ENCODE measurements at regions not wholly inside any gene's neighbourhood (a gene's known extent, or its start where the extent isn't known, plus 50 kb on each side); places are given as distances from the start of the nearest gene placed in this dataset.

DNA sequence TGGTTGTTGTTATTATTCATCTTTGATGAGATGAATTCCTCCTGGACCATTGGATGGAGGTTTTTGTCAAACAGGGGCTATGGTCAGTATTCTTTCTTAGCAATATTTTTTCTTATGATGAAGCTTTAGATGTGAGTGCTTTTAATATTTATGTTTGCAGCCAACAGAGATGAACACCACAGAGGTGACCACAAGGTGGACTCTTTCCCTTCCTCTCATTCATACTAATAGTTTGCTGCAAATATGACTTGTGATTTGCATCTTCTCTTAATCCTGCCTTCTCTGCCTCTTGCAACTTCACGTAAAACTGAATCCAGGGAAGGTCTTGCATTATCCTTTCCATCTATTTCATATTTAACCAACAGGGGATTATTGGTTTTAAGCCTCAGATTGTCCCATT, 473.1 kb upstream of the UBE2E2 start:
- Histone ChIP-seq H3K27ac (ENCODE audit: insufficient read depth, low read depth, low read length) (no peak overlapping the region), H3K79me2 (ENCODE audit: control insufficient read depth, insufficient read depth, low read length) (no peaks in the 10 kb centered on the region), H3K4me3 (replicated peaks in 1 of 3; ENCODE audit: insufficient read depth in 1 of 3, low read depth in 1 of 3, low read length in 3 of 3) (no peak overlapping the region), H4K20me1 (replicated peaks; ENCODE audit: control insufficient read depth, extremely low read depth, insufficient read depth, low read length) (no peaks in the 10 kb centered on the region), H3K9me1 (replicated peaks; ENCODE audit: control insufficient read depth, extremely low read depth, insufficient read depth, low read length) (no peaks in the 10 kb centered on the region), H3K36me3 (ENCODE audit: control insufficient read depth in 2 of 2, extremely low read depth in 1 of 2, insufficient read depth in 2 of 2, low read length in 2 of 2) (no peaks in the 10 kb centered on the region), H3K27me3 (ENCODE audit: control insufficient read depth in 2 of 2, insufficient read depth in 2 of 2, low read length in 2 of 2) (no peaks in the 10 kb centered on the region), H3K9me3 (replicated peaks; ENCODE audit: control insufficient read depth, insufficient read depth, low read length) (peaks cover 3% of the 10 kb centered on the region), H3K4me2 (ENCODE audit: insufficient read depth, low read length) (no peak overlapping the region), H3K4me1 (ENCODE audit: control insufficient read depth, extremely low read depth, insufficient read depth, low read length) (no peaks in the 10 kb centered on the region), H2AFZ (ENCODE audit: low read depth, low read length) (no peak overlapping the region), H3K9ac (replicated peaks; ENCODE audit: extremely low read depth, insufficient read depth, low read length) (no peak overlapping the region)
- ChIA-PET CTCF (interaction anchor here (1.0 kb wide), 1 partner anchor 231 kb away, joined by 5 read pairs; no protein-coding TSS in a partner anchor), POLR2A (no interaction called here)
- intact Hi-C loops (cut with micrococcal nuclease): no loop called here
- dilution Hi-C loops (cut with MboI; ENCODE audit: extremely low pct_ligation_motif_present, low sequenced_read_pairs): no loop called here
- no peak for FAIRE-seq
- no peak for DNase-seq (ENCODE audit: low read depth, low spot score)
- BruUV-seq (replicated peaks): no TSS peak
- no peak for TF ChIP-seq POLR2A (IDR thresholded peaks at IDR 0.05; ENCODE audit: low read depth, low read length)
- TF ChIP-seq, protein P1, sequence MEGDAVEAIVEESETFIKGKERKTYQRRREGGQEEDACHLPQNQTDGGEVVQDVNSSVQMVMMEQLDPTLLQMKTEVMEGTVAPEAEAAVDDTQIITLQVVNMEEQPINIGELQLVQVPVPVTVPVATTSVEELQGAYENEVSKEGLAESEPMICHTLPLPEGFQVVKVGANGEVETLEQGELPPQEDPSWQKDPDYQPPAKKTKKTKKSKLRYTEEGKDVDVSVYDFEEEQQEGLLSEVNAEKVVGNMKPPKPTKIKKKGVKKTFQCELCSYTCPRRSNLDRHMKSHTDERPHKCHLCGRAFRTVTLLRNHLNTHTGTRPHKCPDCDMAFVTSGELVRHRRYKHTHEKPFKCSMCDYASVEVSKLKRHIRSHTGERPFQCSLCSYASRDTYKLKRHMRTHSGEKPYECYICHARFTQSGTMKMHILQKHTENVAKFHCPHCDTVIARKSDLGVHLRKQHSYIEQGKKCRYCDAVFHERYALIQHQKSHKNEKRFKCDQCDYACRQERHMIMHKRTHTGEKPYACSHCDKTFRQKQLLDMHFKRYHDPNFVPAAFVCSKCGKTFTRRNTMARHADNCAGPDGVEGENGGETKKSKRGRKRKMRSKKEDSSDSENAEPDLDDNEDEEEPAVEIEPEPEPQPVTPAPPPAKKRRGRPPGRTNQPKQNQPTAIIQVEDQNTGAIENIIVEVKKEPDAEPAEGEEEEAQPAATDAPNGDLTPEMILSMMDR (IDR thresholded peaks at IDR 0.05; ENCODE audit: extremely low read depth in 1 of 2, insufficient read depth in 1 of 2, low read depth in 1 of 2, low read length in 2 of 2): no peak

DNA sequence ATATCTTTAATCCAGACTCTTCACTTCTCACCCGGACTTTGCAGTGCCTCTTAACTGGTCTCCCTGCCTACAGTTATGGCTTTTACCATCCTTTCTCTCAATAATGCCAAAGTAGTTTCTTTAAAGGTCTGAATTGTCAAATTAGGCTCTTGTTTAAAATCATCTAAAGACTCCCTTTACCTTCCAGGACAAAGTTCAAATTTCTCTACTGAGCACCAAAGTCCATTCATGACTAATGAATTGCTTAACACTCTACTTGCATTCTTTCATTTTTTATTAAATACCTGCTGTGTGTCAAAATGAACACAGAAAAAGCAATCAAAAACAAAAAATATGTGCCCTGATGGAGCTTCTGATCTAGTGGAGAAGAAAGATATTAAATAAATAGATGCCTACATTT, 472.4 kb upstream of the UBE2E2 start:
- no TSS peak for BruUV-seq (replicated peaks)

More for the DNA sequence above, 472.4 kb upstream of the UBE2E2 start:
- no peaks in the 10 kb centered on the region for H3K4me1 ChIP-seq (ENCODE audit: control insufficient read depth, extremely low read depth, insufficient read depth, low read length)
- no peaks in the 10 kb centered on the region for H3K79me2 ChIP-seq (ENCODE audit: control insufficient read depth, insufficient read depth, low read length)
- H3K36me3 ChIP-seq (ENCODE audit: control insufficient read depth in 2 of 2, extremely low read depth in 1 of 2, insufficient read depth in 2 of 2, low read length in 2 of 2): no peaks in the 10 kb centered on the region
- no peak overlapping the region for H3K4me2 ChIP-seq (ENCODE audit: insufficient read depth, low read length)
- intact Hi-C loops (cut with micrococcal nuclease): no loop called here
- no peak overlapping the region for H2AFZ ChIP-seq (ENCODE audit: low read depth, low read length)
- H3K27me3 ChIP-seq (ENCODE audit: control insufficient read depth in 2 of 2, insufficient read depth in 2 of 2, low read length in 2 of 2): no peaks in the 10 kb centered on the region
- no peaks in the 10 kb centered on the region for H4K20me1 ChIP-seq (replicated peaks; ENCODE audit: control insufficient read depth, extremely low read depth, insufficient read depth, low read length)
- DNase-seq (ENCODE audit: low read depth, low spot score) (no peak), FAIRE-seq (no peak)
- peaks cover 3% of the 10 kb centered on the region for H3K9me3 ChIP-seq (replicated peaks; ENCODE audit: control insufficient read depth, insufficient read depth, low read length)
- dilution Hi-C loops (cut with MboI; ENCODE audit: extremely low pct_ligation_motif_present, low sequenced_read_pairs): no loop called here
- CTCF ChIA-PET: no interaction called here
- H3K9ac ChIP-seq (replicated peaks; ENCODE audit: extremely low read depth, insufficient read depth, low read length): no peak overlapping the region
- no peaks in the 10 kb centered on the region for H3K9me1 ChIP-seq (replicated peaks; ENCODE audit: control insufficient read depth, extremely low read depth, insufficient read depth, low read length)
- no peak overlapping the region for H3K4me3 ChIP-seq (replicated peaks in 1 of 3; ENCODE audit: insufficient read depth in 1 of 3, low read depth in 1 of 3, low read length in 3 of 3)
- POLR2A ChIA-PET: no interaction called here
- TF ChIP-seq JUN (IDR thresholded peaks at IDR 0.05; ENCODE audit: borderline replicate concordance, insufficient read depth, insufficient read length, low read depth): no peak
- no peak for TF ChIP-seq MYC (IDR thresholded peaks at IDR 0.05; ENCODE audit: low read depth, low read length)
- no peak for TF ChIP-seq POLR2A (IDR thresholded peaks at IDR 0.05; ENCODE audit: low read depth, low read length)
- no peak for TF ChIP-seq GATA2 (IDR thresholded peaks at IDR 0.05; ENCODE audit: insufficient read depth, insufficient read length, low read depth, low read length)
- TF ChIP-seq, protein P2, sequence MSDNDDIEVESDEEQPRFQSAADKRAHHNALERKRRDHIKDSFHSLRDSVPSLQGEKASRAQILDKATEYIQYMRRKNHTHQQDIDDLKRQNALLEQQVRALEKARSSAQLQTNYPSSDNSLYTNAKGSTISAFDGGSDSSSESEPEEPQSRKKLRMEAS (IDR thresholded peaks at IDR 0.05; ENCODE audit: insufficient read depth, insufficient read length): no peak
- no peak for TF ChIP-seq FOS (IDR thresholded peaks at IDR 0.05; ENCODE audit: borderline replicate concordance, insufficient read depth, low read length)
- TF ChIP-seq, protein P1 (IDR thresholded peaks at IDR 0.05; ENCODE audit: extremely low read depth in 1 of 2, insufficient read depth in 1 of 2, low read depth in 1 of 2, low read length in 2 of 2): no peak
- TF ChIP-seq POLR2AphosphoS5 (IDR thresholded peaks at IDR 0.05; ENCODE audit: insufficient read depth, low read depth, low read length): no peak
- no peak for TF ChIP-seq EZH2 (IDR thresholded peaks at IDR 0.05; ENCODE audit: borderline replicate concordance, low read depth, low read length, severe bottlenecking)
- no peak overlapping the region for H3K27ac ChIP-seq (ENCODE audit: insufficient read depth, low read depth, low read length)

All from endothelial cell of umbilical vein (primary cell).